Tibial artery (tissue), 4 donors: ENCODE measurements at regions not wholly inside any gene's neighbourhood (a gene's known extent, or its start where the extent isn't known, plus 50 kb on each side); places are given as distances from the start of the nearest gene placed in this dataset.

Experiments
- DNase-seq, 2 donors: peaks; one replicate each; pipeline ENCODE4 v3.0.0-alpha.2; 2019
- H3K27ac ChIP-seq, 2 donors: fragments of 200-600 bp; sonication (generic) in 1 of 2; 1 replicate in 1 of 2; 2 replicates in 1 of 2; pipeline ENCODE4 v1.5.1; 2018 to 2019; ENCODE audit warnings: mild to moderate bottlenecking in 1 of 2
- H3K27me3 ChIP-seq, 2 donors: fragments of 200-600 bp; sonication (generic) in 1 of 2; one replicate each; pipeline versions ENCODE4 v1.5.1 to v1.6.0; 2016 to 2019
- H3K36me3 ChIP-seq, 3 donors: fragments of 200-600 bp; sonication (generic) in 2 of 3; one replicate each; pipeline ENCODE4 v1.5.1; 2016 to 2019; ENCODE audit warnings: mild to moderate bottlenecking in 2 of 3
- H3K4me1 ChIP-seq, 4 donors: fragments of 200-600 bp; sonication (generic) in 2 of 4; 1 replicate in 3 of 4; 2 replicates in 1 of 4; pipeline ENCODE4 v1.5.1; 2016 to 2019
- H3K4me3 ChIP-seq, 2 donors: fragments of 200-600 bp; sonication (generic) in 1 of 2; 1 replicate in 1 of 2; 2 replicates in 1 of 2; pipeline ENCODE4 v1.5.1; 2018 to 2019; ENCODE audit warnings: mild to moderate bottlenecking in 2 of 2
- H3K9me3 ChIP-seq, 3 donors: fragments of 200-600 bp; sonication (generic) in 1 of 3; one replicate each; pipeline ENCODE4 v1.5.1; 2016 to 2019
- CTCF ChIP-seq, 2 experiments: fragments of 200-600 bp in 1 of 2; fragments of 450-650 bp in 1 of 2; IDR thresholded peaks; one replicate each; pipeline ENCODE4 v1.5.1; 2017 to 2019; ENCODE audit warnings: antibody characterized with exemption in 2 of 2, mild to moderate bottlenecking in 1 of 2, moderate library complexity in 1 of 2
- intact Hi-C: fragments of 100-400 bp; cut with DNase I; formaldehyde crosslinking; loops from one replicate; pipeline ENCODE4 v1.15.0; 2023; ENCODE audit warnings: low total_unique reads

- DNase-seq: no peak
- intact Hi-C loops: no loop called here
- no peak for TF ChIP-seq CTCF (IDR thresholded peaks at IDR 0.05)
Observed at GRCh38 chr4:179631321-179631720, 2189.1 kb upstream of the AGA start.

GRCh38 chr4:179634862-179635261, 2192.6 kb upstream of the AGA start:
- H3K4me1 ChIP-seq: no peaks in the 10 kb centered on the region
- intact Hi-C loops: no loop called here
- no peaks in the 10 kb centered on the region for H3K9me3 ChIP-seq
- TF ChIP-seq CTCF (IDR thresholded peaks at IDR 0.05): no peak
- H3K27me3 ChIP-seq: no peaks in the 10 kb centered on the region
- DNase-seq: no peak
- H3K36me3 ChIP-seq: no peaks in the 10 kb centered on the region
- H3K4me3 ChIP-seq: no peak overlapping the region
- no peak overlapping the region for H3K27ac ChIP-seq

More at GRCh38 chr4:179631321-179631720, 2189.1 kb upstream of the AGA start:
- Histone ChIP-seq H3K9me3 (no peaks in the 10 kb centered on the region), H3K4me3 (no peak overlapping the region), H3K4me1 (no peaks in the 10 kb centered on the region), H3K27me3 (no peaks in the 10 kb centered on the region), H3K27ac (no peak overlapping the region), H3K36me3 (no peaks in the 10 kb centered on the region)

GRCh38 chr4:179662522-179662921, 2220.3 kb upstream of the AGA start:
- Histone ChIP-seq H3K36me3 (no peaks in the 10 kb centered on the region), H3K9me3 (peaks cover 0 to 5% (median 0%) of the 10 kb centered on the region in 3 donors), H3K4me3 (no peak overlapping the region), H3K27me3 (no peaks in the 10 kb centered on the region), H3K4me1 (no peaks in the 10 kb centered on the region), H3K27ac (no peak overlapping the region)
- no peak for TF ChIP-seq CTCF (IDR thresholded peaks at IDR 0.05)
- intact Hi-C loops: no loop called here
- no peak for DNase-seq

- intact Hi-C loops: no loop called here
- no peaks in the 10 kb centered on the region for H3K36me3 ChIP-seq
- no peaks in the 10 kb centered on the region for H3K4me1 ChIP-seq
- peaks cover 0 to 5% (median 0%) of the 10 kb centered on the region in 3 donors for H3K9me3 ChIP-seq
- no peak for DNase-seq
- H3K4me3 ChIP-seq: no peak overlapping the region
- TF ChIP-seq CTCF (IDR thresholded peaks at IDR 0.05): no peak
- no peaks in the 10 kb centered on the region for H3K27me3 ChIP-seq
- H3K27ac ChIP-seq: no peak overlapping the region
Observed at GRCh38 chr4:179663641-179664429, 2221.6 kb upstream of the AGA start.

- Histone ChIP-seq H3K27ac (no peak overlapping the region), H3K36me3 (no peaks in the 10 kb centered on the region), H3K9me3 (peaks cover 0 to 5% (median 0%) of the 10 kb centered on the region in 3 donors), H3K4me3 (no peak overlapping the region), H3K27me3 (no peaks in the 10 kb centered on the region), H3K4me1 (no peaks in the 10 kb centered on the region)
- no peak for DNase-seq
- TF ChIP-seq CTCF (IDR thresholded peaks at IDR 0.05): no peak
- intact Hi-C loops: no loop called here
Observed at GRCh38 chr4:179664430-179665027, 2222.3 kb upstream of the AGA start.
